Skin of body (tissue), 1 donor: ENCODE measurements at regions not wholly inside any gene's neighbourhood (a gene's known extent, or its start where the extent isn't known, plus 50 kb on each side); places are given as distances from the start of the nearest gene placed in this dataset.

ENCODE experiments used
- DNase-seq: peaks from one replicate; lab custom pipeline; 2025; lab: John Stamatoyannopoulos, UW

DNA sequence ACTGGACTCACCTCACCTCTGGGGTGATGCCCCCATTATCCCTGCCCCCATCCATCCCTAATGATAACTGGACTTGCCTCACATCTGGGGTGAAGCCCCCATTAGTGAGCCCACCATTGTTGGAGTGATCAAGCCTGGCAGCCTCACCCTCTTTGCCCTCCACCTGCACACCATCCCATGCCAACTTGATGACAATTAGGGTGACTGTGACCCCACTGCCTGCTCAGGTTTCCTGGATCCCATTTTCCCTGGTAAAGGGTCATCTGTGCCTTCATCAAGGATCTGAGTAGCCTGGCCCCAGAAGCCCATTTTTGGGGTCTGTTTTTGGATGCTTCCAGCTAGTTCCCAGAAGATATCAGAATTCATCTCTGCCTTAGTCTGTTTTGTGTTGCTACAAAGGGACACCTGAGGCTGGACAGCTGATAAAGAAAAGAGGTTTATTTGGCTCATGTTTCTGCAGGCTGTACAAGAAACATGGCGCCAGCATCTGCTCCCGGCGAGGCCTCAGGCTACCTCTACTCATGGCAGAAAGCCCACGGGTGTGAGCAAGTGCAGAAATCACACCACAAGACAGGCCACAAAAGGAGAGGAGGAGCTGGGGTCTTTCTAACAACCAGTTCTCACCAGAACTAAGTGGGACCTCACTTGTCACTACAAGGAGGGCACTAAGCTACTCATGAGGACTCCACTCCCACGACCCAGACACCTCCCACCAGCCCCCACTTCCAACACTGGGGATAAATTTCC, 196.4 kb upstream of the TWIST2 start:
- no peak for DNase-seq

- no peak for DNase-seq
Measured at GRCh38 chr2:238652053-238652770, 195.7 kb upstream of the TWIST2 start.

- DNase-seq: no peak
Measured at GRCh38 chr2:238652771-238653157, 195.1 kb upstream of the TWIST2 start.

- DNase-seq: no peak
Measured at GRCh38 chr2:238653431-238654109, 194.3 kb upstream of the TWIST2 start.

GRCh38 chr2:238654479-238655197, 193.2 kb upstream of the TWIST2 start:
- no peak for DNase-seq

- DNase-seq: no peak
Measured at GRCh38 chr2:238655198-238655860, 192.6 kb upstream of the TWIST2 start.

GRCh38 chr2:238655974-238656722, 191.7 kb upstream of the TWIST2 start:
- no peak for DNase-seq

DNA sequence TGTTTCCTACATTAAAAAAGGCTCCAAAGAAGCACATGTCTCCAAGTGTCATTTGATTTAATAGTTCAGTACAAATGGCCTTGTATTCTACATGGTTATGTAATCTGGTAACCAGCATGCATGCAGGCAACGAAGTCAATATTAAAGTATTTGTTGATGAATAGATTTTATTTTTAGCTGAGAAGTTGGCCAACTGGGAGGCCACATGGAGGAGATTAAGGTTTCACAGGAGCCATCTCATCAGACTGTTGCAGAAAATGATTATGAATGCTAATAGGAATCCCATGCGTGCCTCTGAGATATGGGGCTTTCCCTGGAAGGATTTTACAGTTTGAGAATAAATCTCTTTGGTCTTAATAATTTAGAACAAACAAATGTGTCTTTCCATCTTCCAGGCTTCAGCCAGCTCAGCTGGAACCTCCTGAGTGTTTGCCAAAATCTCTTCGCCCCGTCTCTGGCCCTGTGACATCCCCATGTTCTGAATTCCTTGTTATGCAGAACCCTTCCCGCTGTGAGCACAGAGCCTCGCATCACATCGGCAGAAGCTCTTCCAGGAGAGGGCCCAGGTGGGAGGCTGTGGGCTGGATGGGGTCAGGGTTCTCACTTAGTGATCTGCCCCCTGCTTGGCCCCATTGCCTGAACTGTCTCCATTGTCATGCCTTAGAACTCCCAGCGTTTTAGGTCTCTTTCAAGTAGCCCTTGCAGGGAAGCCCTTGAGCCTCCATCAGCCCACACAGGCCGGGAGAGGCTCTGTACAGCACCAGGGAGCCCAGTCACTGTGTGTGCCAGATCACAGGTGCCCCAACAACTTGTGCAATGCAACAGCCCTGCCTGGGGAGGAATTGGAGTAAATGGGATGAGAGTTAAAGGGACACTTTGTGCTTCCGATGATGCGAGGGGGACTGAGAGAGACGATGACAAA, 190.5 kb upstream of the TWIST2 start:
- DNase-seq: peak; percentile 96

- no peak for DNase-seq
Measured at GRCh38 chr2:238658054-238658407, 189.9 kb upstream of the TWIST2 start.

DNA sequence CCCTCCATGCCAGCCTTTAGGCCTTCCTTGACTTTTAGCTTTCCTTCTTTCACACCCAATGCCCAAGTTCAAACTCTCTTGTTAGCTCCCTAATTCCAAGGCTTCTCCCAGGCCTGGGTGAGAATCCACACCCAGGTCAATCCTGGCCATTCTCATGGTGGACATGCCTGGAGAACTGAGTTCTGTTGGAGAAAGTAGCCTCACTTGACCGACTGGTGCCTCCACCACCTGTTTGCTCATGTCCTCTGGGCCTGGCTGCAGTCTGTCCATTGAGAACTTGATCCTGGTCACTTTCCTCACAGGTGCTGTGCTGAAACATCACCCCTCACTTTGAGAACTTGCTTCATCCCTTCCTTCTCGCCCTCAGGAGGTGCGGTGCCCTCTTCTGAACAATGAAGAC, 189.1 kb upstream of the TWIST2 start:
- DNase-seq: no peak

DNA sequence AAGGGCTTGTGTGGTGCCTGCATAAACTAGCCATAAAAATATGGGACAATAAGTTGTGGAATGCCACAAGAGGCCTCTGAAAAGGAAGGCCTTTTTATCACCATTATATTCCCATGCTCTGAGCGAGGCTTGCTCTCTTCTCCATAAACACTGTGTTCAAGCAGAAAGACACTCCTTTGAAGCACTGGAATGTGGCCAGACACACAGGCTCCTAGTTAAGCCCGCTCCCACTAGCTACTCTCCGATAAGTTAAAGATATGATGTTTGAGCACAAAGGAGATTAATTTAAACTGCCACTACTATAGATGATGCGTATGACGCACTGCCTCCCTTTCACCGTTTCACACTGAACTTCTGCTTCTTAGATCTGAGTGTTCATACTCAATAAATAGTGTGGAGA, 188.7 kb upstream of the TWIST2 start:
- DNase-seq: no peak

DNA sequence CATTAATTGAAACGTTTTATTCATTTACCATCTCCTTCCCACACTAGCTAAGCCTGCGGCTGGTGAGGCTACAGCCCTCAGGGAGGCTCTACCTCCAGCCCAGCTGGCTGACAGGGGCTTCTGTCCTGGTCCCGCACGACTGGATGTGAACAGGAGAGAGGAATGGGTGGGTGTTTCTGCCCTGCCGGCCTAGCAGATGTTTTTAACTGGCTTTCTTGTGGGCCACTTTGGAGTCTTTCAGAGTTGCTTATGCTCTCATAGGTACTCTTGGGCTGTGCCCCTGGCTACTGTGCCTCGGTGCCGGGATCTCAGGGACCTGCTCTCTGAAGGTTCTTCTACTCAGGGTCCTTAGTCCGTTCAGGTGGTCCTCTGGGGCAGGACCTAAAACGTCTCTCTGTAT, 184.3 kb upstream of the TWIST2 start:
- no peak for DNase-seq

DNA sequence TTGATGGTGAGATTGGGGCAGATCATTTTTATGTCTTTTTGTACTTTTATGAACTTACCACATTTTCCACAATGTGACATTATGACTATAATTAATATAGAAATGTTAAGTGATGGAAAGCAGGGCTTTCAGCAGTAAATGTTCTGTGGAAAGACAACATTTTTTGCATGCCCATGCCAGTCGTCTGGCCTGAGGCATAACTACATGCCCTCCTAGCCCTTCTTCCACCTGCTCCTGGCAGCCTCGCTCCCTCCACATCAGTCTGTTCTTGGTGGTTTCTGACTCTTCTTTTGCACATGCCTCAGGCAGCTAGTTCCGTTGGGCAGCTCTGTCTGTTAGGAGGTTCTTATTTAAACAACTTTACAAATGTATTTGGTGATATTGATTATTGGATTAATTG, 182.0 kb upstream of the TWIST2 start:
- no peak for DNase-seq

GRCh38 chr2:238666543-238666942, 181.3 kb upstream of the TWIST2 start:
- no peak for DNase-seq

GRCh38 chr2:238667008-238667407, 180.9 kb upstream of the TWIST2 start:
- DNase-seq: peak; percentile 91

- DNase-seq: peak; percentile 53
Measured at GRCh38 chr2:238667639-238668038, 180.2 kb upstream of the TWIST2 start.

- no peak for DNase-seq
Measured at GRCh38 chr2:238668426-238668825, 179.5 kb upstream of the TWIST2 start.

DNA sequence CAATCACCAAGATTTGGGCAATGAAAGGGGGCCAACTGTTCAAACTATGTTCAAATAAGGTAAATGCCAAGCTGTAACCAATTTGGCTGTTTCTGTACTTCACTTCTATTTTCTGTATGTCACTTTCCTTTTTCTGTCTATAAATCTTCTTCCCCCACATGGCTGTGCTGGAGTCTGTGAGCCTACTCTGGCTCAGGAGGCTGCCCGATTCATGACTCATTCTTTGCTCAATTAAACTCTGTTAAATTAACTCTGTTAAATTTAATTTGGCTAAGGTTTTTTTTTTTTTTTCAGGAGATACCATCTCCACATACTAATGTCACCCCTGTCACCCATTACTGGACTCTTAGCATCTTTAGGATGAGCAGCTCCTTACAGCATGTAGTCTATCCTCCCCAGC, 178.8 kb upstream of the TWIST2 start:
- no peak for DNase-seq

DNA sequence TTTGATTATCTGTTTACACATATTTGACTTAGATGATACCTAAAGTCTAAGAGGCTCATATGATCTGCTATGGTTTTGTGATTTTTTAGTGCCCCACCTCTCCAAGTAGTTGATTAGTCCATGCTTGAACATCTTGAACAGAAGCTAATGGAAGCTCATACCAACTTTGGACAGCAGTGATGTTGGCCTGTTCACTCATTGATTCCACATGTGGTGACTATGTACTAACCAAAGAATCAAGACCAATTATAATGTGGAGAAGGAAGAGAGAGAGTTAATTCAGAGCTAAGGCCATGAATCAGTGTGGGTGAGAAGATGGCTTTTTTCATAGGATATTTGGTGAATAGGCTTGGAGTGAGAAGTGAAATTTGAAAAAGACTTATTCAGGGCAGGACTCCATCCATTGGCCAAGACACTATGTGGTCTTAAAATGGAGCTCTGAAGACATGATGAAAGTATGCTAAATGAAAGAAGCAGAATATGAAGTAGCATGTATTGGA, 178.3 kb upstream of the TWIST2 start:
- no peak for DNase-seq
